ENCODE measurements at regions not wholly inside any gene's neighbourhood (a gene's known extent, or its start where the extent isn't known, plus 50 kb on each side); places are given as distances from the start of the nearest gene placed in this dataset.

DNA sequence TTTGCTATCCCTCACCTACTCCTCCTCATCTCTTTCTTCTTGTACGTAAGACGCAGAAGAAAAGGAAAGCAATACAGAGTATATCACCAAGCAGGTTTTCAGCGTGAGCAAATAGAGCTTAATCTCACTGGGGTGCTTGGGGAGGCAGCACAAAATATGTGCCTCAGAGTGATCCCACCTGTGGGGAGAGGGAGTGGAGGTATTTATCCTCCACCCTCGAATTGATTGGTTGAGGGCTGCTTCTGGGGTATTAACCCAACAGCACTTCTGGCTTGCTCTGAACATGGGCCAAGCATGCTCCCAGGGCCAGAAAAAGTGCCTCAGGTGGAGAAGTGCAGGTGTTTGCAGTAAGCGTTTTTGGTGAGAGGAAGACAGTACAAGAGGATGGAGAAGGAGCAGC, 78.5 kb upstream of the EYA2 start:
- H3K4me1 ChIP-seq: peaks cover 0 to 5% (median 0%) of the 10 kb centered on the region in 4 donors
- H3K36me3 ChIP-seq: no peaks in the 10 kb centered on the region
- no peak overlapping the region for H3K4me3 ChIP-seq
- no peak for TF ChIP-seq POLR2A (IDR thresholded peaks at IDR 0.05)
- TF ChIP-seq, protein P1, sequence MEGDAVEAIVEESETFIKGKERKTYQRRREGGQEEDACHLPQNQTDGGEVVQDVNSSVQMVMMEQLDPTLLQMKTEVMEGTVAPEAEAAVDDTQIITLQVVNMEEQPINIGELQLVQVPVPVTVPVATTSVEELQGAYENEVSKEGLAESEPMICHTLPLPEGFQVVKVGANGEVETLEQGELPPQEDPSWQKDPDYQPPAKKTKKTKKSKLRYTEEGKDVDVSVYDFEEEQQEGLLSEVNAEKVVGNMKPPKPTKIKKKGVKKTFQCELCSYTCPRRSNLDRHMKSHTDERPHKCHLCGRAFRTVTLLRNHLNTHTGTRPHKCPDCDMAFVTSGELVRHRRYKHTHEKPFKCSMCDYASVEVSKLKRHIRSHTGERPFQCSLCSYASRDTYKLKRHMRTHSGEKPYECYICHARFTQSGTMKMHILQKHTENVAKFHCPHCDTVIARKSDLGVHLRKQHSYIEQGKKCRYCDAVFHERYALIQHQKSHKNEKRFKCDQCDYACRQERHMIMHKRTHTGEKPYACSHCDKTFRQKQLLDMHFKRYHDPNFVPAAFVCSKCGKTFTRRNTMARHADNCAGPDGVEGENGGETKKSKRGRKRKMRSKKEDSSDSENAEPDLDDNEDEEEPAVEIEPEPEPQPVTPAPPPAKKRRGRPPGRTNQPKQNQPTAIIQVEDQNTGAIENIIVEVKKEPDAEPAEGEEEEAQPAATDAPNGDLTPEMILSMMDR (IDR thresholded peaks at IDR 0.05): no peak
- H3K9me3 ChIP-seq: no peaks in the 10 kb centered on the region
- no peak overlapping the region for H3K27ac ChIP-seq
- DNase-seq: no peak
- H3K27me3 ChIP-seq: peaks cover 0 to 4% of the 10 kb centered on the region in 2 donors

DNA sequence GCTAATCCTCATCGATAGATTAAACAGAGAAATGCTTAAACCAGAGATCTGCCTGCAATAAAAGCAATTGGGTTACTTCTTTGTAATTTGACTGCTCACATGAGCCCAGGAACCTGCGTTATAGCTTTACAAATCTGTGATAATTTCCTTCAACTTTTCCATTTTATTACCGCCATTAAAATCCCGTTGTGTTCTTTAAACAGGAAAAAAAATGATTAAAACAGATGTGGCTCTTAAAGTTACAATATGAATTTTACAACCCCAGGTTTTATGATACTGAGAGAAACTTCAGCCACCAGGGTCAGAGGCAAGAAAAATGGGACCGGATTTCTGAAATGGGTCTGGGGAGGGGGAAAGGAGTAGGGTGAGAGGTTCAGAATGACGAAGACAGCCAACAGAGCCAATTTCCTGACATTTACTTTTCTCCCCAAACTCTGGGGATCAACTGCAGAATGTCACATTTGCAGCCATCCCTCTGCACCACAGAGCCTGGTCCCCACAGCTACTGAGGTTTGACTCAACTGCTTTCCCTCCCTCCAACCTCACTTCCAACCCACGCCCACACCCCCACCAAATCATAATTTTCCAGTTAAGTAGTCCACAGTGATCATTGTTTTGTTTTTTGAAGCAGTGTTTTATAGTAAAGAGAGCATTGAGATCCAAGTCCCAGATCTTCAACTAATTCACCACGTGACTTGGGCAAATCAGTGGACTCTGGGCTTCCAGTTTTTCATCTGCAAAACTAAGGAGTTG, 77.6 kb upstream of the EYA2 start:
- no peak for TF ChIP-seq POLR2A (IDR thresholded peaks at IDR 0.05)
- TF ChIP-seq, protein P1 (IDR thresholded peaks at IDR 0.05): peak in 1 of 6 experiments; percentile 9
- Histone ChIP-seq H3K9me3 (no peaks in the 10 kb centered on the region), H3K4me3 (no peak overlapping the region), H3K27ac (no peak overlapping the region), H3K4me1 (no peaks in the 10 kb centered on the region), H3K27me3 (no peaks in the 10 kb centered on the region), H3K36me3 (no peaks in the 10 kb centered on the region)
- no peak for DNase-seq

DNA sequence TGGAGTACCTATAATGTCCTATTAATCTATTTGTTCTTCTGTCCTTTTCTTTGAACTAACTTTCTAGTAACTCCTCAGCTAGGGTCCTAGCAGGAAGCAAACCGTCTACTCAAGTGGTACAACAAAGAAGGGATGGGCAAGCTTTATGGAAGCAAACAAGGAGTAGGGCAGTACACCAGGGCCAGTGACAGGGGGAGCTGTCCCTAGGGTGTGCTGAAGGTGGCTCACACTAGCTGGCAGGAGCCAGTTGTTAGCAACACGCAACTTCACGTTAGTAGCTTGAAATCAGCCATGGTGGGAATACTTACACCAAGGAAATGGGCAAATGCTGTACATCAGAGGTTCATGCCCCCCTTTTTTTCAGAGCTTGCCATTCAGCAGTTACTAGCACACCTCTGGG, 74.0 kb upstream of the EYA2 start:
- H3K27me3 ChIP-seq: no peaks in the 10 kb centered on the region
- no peak overlapping the region for H3K27ac ChIP-seq
- DNase-seq: no peak
- no peaks in the 10 kb centered on the region for H3K9me3 ChIP-seq
- no peaks in the 10 kb centered on the region for H3K36me3 ChIP-seq
- no peaks in the 10 kb centered on the region for H3K4me1 ChIP-seq
- TF ChIP-seq, protein P1 (IDR thresholded peaks at IDR 0.05): peak in 1 of 6 experiments; percentile 42
- no peak for TF ChIP-seq POLR2A (IDR thresholded peaks at IDR 0.05)
- H3K4me3 ChIP-seq: no peak overlapping the region

DNA sequence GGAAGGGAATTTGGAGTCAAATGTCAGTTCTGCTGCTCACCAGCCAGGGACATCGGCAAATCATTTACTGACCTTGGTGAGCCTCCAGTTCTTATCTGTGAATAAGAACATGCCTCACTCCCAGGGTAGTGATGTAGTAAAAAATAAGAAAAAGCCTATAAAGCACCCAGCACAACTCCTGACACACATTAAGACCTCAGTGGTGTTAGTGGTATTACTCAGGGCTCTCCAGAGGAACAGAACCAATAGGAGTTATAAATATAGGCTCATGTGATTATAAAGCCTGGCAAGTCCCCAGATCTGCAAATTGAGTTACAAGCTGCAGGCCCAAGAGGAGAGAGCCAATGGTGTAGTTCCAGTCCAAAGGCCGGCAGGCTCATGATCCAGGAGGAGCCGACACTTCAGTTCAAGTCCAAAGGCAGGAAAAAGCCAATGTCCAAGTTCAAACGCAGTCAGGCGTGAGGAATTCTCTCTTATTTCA, 71.3 kb upstream of the EYA2 start:
- Histone ChIP-seq H3K9me3 (no peaks in the 10 kb centered on the region), H3K27me3 (no peaks in the 10 kb centered on the region), H3K27ac (peak overlapping the region in 2 of 4 donors; percentile 73 to 77), H3K36me3 (no peaks in the 10 kb centered on the region), H3K4me3 (no peak overlapping the region), H3K4me1 (no peaks in the 10 kb centered on the region)
- peak in 1 of 2 donors; percentile 14 for TF ChIP-seq POLR2A (IDR thresholded peaks at IDR 0.05)
- TF ChIP-seq, protein P1 (IDR thresholded peaks at IDR 0.05): no peak
- DNase-seq: peak in 2 of 3 donors; percentile 77 to 84

DNA sequence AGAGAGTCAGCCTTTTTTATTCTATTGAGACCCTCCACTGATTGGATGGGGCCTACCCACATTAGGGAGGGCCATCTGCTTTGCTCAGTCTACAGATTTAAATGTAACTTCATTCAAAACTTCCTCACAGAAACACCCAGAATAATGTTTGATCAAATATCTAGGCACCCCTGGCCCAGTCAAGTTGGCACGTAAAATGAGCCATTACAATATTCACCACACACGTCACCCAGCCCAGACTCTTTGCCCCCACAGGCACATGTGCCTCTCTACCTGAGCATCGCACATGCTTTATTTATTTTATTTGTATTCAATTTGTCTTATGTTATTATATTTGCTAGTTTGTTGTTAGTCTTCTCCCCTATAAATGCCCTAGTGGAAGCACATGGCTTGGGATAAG, 70.9 kb upstream of the EYA2 start:
- Histone ChIP-seq H3K27me3 (no peaks in the 10 kb centered on the region), H3K4me3 (no peak overlapping the region), H3K4me1 (no peaks in the 10 kb centered on the region), H3K27ac (peak overlapping the region in 3 of 4 donors; percentile 53 to 77 (median 73)), H3K9me3 (no peaks in the 10 kb centered on the region), H3K36me3 (no peaks in the 10 kb centered on the region)
- TF ChIP-seq, protein P1 (IDR thresholded peaks at IDR 0.05): no peak
- TF ChIP-seq POLR2A (IDR thresholded peaks at IDR 0.05): no peak
- no peak for DNase-seq
